Omental fat pad (tissue), 3 donors: ENCODE measurements at regions not wholly inside any gene's neighbourhood (a gene's known extent, or its start where the extent isn't known, plus 50 kb on each side); places are given as distances from the start of the nearest gene placed in this dataset.

Experiments used
- ATAC-seq: fragments of 150-250 bp; one replicate; pipeline ENCODE4 v1.9.1; 2016; ENCODE audit warnings: mild to moderate bottlenecking, moderate library complexity; ENCODE audit not compliant: low FRiP score
- DNase-seq: peaks from one replicate; pipeline ENCODE4 v3.0.0-alpha.2; 2019; ENCODE audit warnings: low spot score
- CTCF ChIP-seq, 3 donors: fragments of 450-650 bp; IDR thresholded peaks; one replicate each; pipeline ENCODE4 v1.5.1; 2016 to 2017; ENCODE audit warnings: antibody characterized with exemption in 3 of 3, mild to moderate bottlenecking in 3 of 3, moderate library complexity in 2 of 3

GRCh38 chr2:6730649-6731532 is 134.8 kb downstream of the CMPK2 start:
- no peak for TF ChIP-seq CTCF (IDR thresholded peaks at IDR 0.05)
- ATAC-seq: no peak

GRCh38 chr2:6739547-6739946 is 126.2 kb downstream of the CMPK2 start:
- no peak for DNase-seq

More at GRCh38 chr2:6730649-6731532, 134.8 kb downstream of the CMPK2 start:
- no peak for DNase-seq

GRCh38 chr2:6741229-6741628 is 124.5 kb downstream of the CMPK2 start:
- DNase-seq: no peak
- no peak for TF ChIP-seq CTCF (IDR thresholded peaks at IDR 0.05)
- no peak for ATAC-seq

More at GRCh38 chr2:6739547-6739946, 126.2 kb downstream of the CMPK2 start:
- TF ChIP-seq CTCF (IDR thresholded peaks at IDR 0.05): no peak
- no peak for ATAC-seq

DNA sequence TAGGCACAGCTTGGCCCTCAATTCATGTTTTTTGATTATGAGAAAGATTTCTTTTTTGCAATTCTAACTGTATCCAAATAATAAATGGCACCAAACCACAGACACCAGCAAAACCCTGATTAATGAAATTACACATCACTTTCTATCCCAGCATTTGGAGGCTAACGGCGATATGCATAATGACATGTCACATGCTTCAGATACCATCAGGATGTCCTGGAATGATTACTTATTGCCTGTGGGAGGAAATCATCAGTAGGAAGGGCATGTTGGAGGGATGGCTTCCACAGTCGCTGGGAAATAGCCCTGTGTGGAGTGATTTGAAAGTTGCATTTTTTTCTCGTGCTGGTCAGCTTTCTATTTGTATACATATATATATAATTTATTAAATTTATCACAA is 121.7 kb downstream of the CMPK2 start:
- DNase-seq (no peak), ATAC-seq (no peak)
- no peak for TF ChIP-seq CTCF (IDR thresholded peaks at IDR 0.05)

GRCh38 chr2:6747433-6747832 is 118.3 kb downstream of the CMPK2 start:
- no peak for ATAC-seq
- no peak for DNase-seq
- TF ChIP-seq CTCF (IDR thresholded peaks at IDR 0.05): no peak

DNA sequence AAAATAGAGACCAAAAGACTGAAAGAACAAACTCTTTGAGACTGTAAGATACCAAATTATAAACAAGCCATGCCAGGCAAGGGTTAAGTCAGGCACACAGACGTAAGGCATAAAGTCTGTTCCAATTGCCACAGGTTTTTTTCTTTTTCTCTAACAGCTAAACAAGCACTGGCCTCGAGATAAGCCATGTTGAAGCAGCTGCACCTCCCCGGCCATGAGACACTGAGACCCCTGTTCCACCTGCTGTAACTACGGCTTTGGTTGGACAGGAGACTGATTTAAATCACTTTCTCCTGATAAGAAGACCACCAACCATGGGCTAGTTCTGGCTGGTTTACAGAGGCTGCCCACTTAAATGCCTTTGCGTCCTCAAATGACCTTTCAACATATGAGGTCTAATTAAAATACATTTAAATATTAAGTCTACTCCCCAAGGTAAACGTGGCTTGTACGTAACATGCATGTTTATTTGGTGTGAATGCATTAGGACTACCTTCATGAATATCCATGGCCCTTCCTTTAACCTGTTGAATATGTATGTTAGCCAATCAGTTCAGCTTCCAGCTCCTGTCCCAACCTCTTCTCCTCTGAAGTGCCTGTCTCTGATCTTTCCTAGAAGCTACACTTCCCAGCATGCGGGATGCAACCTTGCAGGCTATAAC is 117.2 kb downstream of the CMPK2 start:
- DNase-seq (no peak), ATAC-seq (no peak)
- TF ChIP-seq CTCF (IDR thresholded peaks at IDR 0.05): no peak
